ENCODE measurements at regions not wholly inside any gene's neighbourhood (a gene's known extent, or its start where the extent isn't known, plus 50 kb on each side); places are given as distances from the start of the nearest gene placed in this dataset.
"Not testable (repeated sequence)": the region's sequence is repeated elsewhere in the genome, so short reads cannot be mapped to it uniquely, and the experiment has no call there.

DNA sequence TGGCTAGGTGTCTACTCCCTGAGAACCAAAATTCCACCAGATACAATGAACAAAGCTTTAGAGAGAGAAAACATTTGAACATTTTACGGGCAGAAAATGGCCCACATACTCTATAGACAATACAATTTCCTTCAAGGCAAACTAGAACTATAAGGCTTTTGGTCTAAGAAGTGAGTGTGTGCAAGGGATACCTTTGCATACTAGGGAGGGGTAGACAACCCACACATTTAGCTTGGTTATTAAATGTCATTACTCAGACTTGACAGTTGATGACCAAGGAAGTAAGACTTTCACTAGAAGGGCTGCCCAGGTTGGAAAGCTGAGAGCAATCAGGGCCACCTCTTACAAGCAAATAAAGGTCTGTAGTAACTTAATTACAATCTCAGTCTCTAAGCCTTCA is 64.0 kb upstream of the PLEKHM1 start:
- DNase-seq (ENCODE audit: low spot score), result not testable (repeated sequence)

DNA sequence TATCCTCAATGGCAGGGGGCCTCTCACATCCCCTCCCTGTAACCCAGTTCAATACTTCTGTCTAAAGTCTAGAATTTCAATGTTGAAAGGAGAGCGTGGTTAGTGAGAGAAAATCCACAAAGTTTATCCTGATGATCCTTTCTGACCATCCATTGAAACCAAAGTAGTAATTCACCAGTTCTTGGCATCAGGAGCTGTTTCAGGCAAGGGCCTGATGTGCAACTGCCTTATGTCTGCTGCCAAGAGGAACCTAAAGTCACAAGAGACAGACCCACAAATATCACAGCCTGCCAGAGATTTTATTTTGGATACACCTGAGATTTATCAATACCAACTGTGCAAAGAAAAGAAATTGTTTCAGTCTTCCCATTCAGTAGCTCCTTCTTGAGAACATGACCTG is 68.3 kb upstream of the PLEKHM1 start:
- not testable (repeated sequence) for DNase-seq (ENCODE audit: low spot score)

DNA sequence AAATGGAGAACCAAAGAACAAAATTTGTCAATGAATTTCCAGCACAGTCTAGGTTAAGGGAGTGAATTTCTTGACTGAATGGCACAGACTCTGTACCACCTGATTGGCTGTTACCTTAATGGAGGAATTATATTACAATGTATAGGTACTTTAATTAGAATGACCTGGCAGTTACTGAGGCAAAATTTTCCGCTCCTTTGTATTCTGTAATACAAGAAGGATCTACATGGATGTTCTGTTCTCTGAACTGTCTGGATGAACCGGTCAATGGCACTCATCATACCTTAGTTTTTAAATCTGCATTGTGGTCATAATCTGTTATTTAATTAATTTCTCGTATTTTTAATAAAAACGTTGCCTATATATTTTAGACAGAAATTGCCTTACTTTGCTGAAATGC is 72.3 kb upstream of the PLEKHM1 start:
- not testable (repeated sequence) for DNase-seq (ENCODE audit: low spot score)

DNA sequence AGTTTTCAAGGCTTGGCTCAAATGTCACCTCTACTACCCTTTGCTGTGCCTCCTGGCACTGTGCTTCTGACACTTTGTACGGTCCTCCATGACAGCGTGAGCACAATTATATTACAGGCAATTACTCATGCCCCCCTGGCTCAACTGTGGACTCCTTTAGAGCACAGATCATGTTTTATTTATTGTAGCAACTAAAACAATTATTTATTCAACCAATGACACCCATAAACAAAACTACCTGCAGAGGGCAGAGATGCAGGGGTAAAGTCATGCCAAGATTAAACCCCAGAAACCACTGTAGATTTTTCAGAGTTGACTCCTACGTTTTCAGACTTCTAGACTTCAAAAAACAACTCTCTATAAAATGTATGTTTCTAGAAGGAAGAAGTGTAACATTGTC is 72.8 kb upstream of the PLEKHM1 start:
- DNase-seq (ENCODE audit: low spot score), result not testable (repeated sequence)

DNA sequence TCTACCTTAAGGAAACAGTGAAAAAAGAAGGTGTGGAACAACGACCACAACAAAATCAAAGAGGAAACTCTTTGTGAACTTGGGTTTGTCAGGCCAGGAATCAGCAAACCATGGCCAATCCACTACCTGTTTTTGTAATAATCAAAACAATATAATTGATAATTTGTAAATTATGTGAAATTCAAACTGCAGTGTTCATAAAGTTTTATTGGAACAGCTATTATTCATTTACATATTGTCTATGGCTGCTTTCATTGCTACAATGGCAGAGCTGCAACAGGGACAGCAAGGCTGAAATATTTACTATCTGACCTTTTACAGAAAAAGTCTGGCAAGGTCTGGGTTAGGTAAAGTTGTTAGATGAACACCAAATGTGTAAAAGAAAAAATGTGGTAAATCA is 77.8 kb upstream of the PLEKHM1 start:
- DNase-seq (ENCODE audit: low spot score), result not testable (repeated sequence)

DNA sequence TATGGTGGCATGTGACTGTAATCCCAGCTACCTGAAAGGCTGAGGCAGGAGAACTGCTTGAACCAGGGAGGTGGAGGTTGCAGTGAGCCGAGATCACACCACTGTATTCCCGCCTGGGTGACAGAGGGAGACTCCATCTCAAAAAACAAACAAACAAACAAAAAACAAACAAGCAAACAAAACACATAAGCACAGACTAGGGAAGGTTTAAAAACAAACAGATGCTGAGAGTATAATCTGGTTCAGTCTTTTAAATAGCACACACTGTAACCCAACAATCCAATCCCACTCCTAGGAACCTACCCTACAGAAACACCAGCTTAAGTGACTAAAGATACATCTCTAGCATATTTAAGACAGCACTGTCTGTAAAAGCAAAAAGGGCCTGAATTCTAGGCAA is 82.8 kb upstream of the PLEKHM1 start:
- not testable (repeated sequence) for DNase-seq (ENCODE audit: low spot score)

DNA sequence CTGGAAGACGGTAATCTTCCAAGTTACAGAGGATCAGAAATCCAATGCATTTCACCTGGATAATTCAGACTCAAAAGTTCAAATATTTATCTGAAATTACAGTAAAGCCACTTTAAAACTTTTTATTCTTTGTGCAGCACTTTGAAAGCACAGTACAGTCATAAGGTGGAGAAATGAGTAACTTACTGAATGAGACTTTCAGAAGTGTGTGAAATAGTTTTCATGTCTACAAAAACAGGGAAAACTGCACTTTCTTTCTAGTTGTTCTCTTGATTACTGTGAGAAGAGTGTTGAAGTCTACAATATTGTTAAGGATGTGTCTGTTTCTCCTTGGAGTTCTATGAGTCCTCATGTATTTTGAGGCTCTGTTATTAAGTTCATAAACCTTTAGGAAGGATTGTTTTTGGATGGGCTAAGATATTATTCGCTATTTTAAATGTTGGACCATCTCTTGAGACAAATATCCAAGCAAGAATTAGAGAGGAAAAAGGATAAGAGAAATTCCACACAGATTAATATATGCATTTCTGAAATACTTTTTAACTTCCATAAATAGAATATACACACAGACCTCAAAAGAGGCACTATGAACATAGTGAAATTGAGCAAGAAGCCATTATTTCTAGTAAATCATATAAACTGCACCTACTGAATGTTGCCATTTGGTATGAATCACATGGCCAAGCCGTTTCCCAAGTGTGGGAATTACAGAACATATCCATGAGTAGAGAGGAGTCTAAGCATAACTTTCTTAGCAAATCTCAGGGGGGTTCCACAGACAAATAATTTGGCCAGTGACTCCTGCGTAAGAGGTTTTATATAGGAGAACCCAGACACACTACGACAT is 83.6 kb upstream of the PLEKHM1 start:
- DNase-seq (ENCODE audit: low spot score), result peak; percentile 1

DNA sequence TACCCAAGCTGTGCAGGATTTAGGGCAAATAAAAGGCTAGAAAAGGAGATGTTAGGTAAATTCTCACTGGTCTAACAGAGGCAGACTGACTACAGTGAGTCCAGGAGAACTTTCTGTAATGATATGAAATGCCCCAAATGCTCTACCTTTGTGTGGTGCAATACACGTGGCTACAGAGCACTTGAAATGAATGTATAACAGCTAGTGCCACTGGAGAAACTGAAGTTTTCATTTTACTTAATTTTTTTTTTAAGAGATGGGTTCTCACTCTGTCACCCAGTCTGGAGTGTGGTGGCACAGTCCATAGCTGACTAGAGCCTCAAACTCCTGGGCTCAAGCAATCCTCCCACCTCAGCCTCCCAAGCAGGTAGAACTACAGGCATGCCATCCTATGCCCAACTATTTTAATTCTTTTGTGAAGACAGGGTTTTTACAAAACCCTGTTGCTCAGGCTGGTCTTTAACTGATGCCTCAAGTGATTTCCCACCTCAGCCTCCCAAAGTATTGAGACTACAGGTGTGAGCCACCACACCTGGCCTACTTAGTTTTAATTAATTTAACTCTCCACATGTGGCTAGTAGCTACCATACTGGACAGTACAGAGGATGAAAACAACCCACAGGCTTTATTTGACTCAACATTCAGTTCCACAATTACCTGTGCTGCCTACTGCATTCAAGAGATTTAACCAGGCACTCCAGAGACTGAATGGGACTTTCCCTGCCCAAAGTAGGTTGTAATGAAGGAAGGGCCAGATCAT is 84.8 kb upstream of the PLEKHM1 start:
- DNase-seq (ENCODE audit: low spot score), result no peak

DNA sequence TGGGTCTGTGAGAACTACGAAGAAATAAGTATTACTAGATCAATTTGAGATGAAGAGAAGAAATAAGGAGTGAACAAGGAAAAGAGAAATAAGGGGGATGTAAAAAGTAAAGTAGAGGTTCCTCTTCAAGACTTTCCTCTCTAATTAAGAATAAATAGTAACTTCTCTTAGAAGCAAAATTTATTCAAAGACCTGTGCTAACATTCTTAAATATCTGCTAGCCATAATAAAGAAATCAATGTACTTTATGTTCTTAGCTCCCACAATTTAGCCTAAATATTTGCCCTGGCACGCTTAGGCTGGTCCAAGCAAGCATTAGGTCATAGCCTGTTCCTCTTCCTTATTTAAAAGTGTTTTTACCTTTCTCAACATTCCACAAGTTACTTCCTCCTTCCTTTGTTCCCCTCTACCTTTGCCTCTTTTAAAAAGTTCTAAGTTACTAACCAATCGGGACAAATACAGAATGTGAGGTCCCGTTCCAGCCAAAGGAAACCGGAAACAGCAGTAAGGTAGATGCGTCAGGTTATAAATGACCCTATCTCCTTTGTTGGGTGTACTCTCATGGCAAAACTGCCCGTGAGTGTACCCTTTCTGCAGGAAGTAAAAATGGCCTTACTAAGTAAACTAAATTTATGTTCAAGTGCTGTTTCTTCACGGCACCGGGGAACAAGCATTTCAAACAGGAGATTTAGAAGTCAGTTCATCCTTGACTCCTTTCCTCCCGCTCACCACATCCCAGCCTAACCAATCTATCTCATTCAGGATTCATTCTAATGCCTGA is 86.2 kb upstream of the PLEKHM1 start:
- peak; percentile 1 for DNase-seq (ENCODE audit: low spot score)

DNA sequence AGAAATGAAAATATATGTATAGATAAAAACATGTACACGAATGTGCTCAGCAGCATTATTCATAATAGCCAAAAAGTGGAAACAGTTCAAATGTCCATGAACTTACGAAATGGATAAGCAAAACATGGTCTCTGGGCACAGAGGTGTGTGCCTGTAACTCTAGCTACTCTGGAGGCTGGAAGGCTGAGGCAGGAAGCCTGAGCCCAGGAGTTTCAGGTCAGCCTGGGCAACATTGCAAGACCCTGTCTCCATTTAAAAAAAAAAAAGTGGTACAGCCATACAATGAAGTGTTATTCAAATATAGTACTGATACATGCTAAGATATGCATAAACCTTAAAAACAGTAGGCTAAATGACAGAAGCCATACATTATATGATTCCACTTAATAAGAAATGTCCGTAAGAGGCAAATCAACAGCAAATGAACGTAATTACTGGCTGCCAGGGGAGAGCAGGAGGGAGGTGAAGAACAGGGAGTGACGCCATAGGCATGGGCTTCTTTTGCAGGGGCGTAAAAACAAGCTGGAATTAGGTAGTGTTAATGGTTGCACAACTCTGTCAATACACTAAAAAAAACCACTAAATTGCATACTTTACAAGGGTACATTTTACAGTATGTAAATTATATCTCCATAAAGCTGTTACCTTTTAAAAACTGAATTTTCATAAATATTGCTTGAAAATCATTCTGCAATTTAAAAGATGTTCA is 87.2 kb upstream of the PLEKHM1 start:
- DNase-seq (ENCODE audit: low spot score), result no peak

DNA sequence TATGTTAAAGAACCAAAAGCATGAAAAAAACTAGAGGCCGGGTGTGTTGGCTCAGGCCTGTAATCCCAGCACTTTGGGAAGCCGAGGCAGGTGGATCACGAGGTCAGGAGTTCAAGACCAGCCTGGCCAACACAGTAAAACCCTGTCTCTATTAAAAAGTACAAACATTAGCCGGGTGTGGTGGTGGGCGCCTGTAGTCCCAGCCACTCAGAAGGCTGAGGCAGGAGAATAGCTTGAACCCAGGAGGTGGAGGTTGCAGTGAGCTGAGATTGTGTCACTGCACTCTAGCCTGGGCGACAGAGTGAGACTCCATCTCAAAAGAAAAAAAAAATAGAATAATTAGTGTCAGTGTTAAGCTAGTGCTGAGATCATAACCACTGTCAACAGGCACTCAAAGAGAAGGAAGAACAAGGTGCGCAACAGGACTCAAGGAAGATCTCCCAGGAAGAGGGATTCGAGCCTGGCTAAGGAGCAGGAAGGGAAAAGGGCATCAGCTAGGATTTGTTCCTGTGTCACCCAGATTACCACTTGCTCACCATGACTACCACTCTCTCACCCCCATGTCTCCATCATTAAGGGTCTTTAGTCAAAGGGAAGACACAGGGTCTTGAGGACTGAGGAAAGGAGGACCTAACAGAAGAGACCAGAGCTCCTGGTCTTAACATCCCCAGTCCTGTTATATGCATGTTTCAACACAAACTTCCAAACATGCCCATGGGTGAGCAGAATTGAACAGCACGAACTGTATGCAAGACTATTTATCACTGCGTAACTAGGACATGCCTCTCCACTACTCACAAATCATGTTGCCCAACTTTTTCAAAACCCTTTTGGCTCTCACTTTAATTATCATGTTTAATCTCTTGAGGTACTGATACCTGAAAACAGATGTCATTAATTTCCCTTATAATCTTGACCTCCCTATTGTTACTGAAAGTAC is 88.3 kb upstream of the PLEKHM1 start:
- DNase-seq (ENCODE audit: low spot score), result no peak

DNA sequence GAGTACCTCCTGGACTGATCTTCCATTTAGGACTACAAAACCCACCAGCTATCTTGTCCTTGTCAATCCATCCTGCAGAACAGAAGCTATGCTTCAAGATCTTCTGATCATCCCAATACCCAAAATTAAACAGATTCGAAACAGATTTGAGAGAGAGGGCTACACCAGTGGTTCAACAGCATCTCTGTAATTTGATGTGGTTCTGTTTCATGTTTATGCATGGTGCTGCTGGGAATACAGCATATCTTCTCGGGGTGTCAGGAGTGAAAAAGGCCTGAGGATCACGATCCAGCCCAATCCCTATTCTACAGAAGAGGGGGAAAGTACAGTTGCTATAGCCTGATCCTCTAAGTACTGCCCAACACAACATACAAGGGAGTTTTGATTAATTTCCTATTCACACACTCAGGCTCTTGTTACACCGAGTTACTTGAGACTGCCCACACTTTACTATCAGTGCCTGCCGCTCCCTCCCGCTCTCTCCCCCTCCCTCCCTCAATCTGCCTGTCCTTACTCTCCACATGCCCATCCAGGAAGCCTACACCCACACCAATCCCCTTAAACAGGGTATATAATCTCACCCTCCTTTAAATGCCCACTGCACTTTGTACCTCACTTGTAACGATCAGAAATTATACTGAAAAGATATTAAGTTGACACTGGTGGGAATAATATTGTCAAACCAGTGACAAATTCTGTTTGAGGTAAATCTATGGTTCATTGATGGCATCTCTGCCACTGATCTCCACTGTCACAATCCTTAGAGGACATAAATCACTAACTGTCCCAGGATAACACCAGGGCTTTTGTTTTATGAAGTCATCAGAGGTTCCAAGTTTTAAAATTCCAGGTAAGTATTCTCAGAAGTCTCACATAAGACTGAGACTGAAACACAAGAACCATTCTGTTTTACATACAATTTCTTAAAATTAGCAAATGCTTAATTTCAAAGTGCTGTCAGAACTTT is 89.3 kb upstream of the PLEKHM1 start:
- peak; percentile 2 for DNase-seq (ENCODE audit: low spot score)

DNA sequence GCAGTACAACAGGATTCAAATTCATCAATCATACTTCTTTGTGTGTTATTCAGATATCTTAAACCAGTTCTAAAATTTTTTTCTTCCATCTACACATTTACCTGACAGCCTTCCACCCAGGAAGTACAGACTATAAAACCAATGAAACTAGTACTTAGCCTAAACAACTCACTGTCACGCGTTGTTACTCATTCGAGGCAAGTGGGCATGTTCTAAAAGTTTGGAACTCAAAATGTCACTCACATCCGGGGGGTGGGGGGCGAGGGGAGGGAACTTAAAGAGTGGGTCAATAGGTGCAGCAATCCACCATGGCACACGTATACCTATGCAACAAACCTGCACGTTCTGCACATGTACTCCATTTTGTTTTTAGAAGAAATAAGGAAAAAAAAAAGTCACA is 90.4 kb upstream of the PLEKHM1 start:
- DNase-seq (ENCODE audit: low spot score), result peak; percentile 1

DNA sequence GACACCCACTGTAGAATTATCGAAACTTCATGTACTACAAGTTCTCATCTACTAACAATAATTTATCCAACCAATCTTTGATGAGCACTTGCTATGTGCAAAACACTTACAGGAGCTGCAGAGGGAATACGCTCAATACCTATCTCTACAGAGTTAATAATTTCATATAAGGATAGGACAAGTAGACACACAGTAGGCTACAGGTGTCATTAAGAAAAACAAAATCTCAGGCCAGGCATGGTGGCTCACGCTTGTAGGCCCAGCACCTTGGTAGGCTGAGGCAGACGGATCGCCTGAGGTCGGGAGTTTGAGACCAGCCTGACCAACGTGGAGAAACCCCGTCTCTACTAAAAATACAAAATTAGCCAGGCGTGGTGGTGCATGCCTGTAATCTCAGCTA is 91.3 kb upstream of the PLEKHM1 start:
- DNase-seq (ENCODE audit: low spot score), result peak; percentile 1

DNA sequence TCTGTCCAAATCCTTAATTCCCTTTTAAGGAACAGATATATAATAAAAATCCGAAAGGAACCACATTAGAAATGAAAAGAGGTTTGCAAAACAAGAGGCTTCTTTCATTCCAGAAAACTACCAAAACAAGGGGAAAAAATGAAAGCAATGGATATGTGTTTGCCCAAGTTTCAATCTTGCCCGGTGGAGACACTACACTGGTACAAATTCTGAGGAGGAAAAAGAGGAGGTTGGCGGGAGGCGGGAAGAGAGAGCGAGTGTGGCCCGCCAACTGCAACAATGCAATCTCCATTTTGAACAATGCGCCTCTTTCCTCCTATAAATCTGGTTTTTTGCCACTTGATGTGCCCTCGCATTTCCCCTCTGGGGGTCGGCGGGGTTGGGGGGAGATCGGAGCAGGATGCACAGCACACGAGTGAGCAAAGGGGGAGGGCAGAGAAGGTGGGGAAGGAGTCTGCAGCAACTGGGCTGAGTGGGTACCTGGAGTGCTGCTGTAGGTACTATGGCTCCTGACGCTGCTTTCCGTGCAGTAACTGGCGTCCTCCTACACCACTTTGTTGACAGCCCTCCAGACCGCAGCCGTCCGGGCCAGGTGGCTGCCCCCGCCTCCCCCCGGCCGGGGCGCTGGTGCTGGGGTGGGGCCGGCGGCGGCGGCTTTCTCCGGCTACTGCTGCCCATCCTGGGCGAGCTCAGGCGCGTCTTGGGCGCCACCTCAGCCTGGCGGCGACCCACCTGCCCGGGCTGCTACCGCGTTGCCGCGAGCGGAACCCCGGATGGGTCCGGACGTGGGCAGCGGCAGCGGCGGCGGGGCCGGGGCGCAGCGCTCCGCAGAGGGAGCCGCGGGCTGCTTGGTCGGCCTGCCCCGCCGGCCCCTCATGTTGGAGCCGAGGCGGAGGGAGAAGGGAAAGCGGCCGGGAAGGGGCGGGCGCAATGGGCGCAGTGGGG is 93.8 kb upstream of the PLEKHM1 start:
- peak; percentile 38 for DNase-seq (ENCODE audit: low spot score)

DNA sequence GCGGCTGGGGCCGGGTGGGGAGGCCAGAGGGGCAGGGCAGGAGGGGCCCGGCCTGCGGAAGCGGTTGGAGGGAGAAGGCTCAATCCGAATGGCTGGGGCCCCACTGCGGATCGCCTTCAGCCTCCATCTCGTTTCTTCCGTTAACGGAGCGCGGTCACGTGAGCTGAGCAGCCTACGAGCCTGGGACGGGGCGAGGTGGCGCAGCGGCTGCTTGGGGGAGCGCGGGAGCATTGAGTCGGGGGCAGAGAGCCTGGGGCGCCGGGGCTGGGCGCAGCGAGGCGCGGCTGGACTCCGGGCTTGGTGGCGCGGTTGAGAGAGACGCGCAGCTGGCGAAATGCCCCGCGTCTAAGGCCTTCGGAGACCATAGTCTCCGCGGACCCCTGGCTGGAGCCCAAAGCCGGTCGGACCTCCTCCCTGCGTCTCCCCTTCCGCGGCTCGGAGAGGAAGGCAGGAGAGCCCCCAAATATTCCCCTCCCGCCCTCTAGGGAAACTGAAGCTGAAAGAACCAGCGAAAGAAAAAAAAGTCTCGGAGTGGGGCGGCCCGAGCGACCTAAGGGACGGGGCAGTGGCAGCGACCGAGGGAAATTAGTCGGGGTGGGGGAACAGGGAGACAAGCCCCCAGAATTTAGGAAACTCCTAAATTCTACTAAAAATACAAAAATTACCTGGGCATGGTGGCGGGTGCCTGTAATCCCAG is 94.7 kb upstream of the PLEKHM1 start:
- DNase-seq (ENCODE audit: low spot score), result peak; percentile 80

DNA sequence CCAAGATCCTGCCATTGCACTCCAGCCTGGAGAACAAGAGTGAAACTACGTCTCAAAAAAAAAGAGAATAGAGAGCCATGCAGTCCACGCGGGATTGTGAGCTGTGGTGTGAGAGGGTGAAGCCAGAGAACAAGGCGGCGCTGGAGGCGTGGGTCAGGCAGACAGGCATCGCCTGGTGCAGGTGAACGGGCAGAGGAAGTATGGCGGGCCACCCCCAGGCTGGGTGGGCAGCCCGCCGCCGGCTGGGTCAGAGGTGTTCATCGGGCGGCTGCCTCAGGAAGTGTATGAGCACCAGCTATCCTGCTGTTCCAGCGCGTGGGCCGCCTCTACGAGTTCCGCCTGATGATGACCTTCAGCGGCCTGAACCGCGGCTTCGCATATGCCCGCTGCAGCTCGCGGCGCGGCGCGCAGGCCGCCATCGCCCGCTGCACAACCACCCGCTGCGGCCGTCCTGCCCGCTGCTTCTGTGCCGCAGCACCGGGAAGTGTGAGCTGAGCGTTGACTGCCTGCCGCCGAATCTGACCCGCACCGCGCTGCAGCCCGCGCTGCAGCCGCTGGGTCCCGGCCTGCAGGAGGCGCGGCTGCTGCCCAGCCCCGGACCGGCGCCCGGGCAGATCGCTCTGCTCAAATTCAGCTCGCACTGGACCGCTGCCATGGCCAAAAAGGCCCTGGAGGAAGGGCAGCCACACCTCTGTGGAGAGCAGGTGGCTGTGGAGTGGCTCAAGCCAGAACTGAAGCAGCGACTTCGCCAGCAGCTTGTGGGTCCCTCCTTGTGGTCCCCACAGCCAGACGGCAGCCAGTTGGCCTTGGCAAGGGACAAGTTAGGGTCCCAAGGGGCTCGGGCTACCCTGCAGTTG is 95.5 kb upstream of the PLEKHM1 start:
- peak; percentile 1 for DNase-seq (ENCODE audit: low spot score)

Measured in hematopoietic multipotent progenitor cell treated with erythropoietin and hydrocortisone succinate and interleukin-3 and kit ligand, for 15 days (in vitro differentiated cells).